Uterus (tissue), 3 donors: ENCODE measurements at regions not wholly inside any gene's neighbourhood (a gene's known extent, or its start where the extent isn't known, plus 50 kb on each side); places are given as distances from the start of the nearest gene placed in this dataset.

Source experiments
- DNase-seq, 2 donors: peaks; one replicate each; pipeline ENCODE4 v3.0.0-alpha.2; 2019 to 2020
- H3K27ac ChIP-seq, 2 donors: fragments of 200-600 bp; sonication (generic); 1 replicate in 1 of 2; 2 replicates in 1 of 2; pipeline ENCODE4 v1.5.1; 2016 to 2018
- H3K27me3 ChIP-seq, 2 donors: fragments of 200-600 bp; sonication (generic); one replicate each; pipeline ENCODE4 v1.5.1; 2018 to 2019; ENCODE audit warnings: control low read depth in 1 of 2
- H3K36me3 ChIP-seq, 2 donors: fragments of 200-600 bp; sonication (generic); one replicate each; pipeline ENCODE4 v1.5.1; 2019; ENCODE audit warnings: control low read depth in 1 of 2
- H3K4me1 ChIP-seq, 2 donors: fragments of 200-600 bp; sonication (generic); one replicate each; pipeline ENCODE4 v1.5.1; 2018 to 2019; ENCODE audit warnings: control low read depth in 1 of 2
- H3K4me3 ChIP-seq, 2 donors: fragments of 200-600 bp; sonication (generic); 1 replicate in 1 of 2; 2 replicates in 1 of 2; pipeline ENCODE4 v1.5.1; 2018 to 2019; ENCODE audit warnings: mild to moderate bottlenecking in 1 of 2
- H3K9me3 ChIP-seq, 2 donors: fragments of 200-600 bp; sonication (generic); one replicate each; pipeline ENCODE4 v1.5.1; 2019; ENCODE audit warnings: control low read depth in 1 of 2
- POLR2A ChIP-seq, 2 donors: fragments of 450-650 bp; IDR thresholded peaks; one replicate each; pipeline ENCODE4 v1.6.1; 2016; ENCODE audit warnings: antibody characterized with exemption in 2 of 2, mild to moderate bottlenecking in 1 of 2, moderate library complexity in 1 of 2
- intact Hi-C: fragments of 100-400 bp; cut with DNase I; formaldehyde crosslinking; loops from one replicate; pipeline ENCODE4 v1.15.1; 2023; ENCODE audit warnings: low total_unique reads
- TF ChIP-seq, protein P1 (sequence below), 4 experiments: fragments of 200-600 bp in 2 of 4; fragments of 450-650 bp in 2 of 4; sonication (generic) in 2 of 4; IDR thresholded peaks; one replicate each; pipeline ENCODE4 v1.5.1; 2016 to 2019; ENCODE audit warnings: antibody characterized with exemption in 4 of 4, mild to moderate bottlenecking in 2 of 4, moderate library complexity in 1 of 4
- donor health status: DM: yes; HTN: yes; CAD: no.

DNA sequence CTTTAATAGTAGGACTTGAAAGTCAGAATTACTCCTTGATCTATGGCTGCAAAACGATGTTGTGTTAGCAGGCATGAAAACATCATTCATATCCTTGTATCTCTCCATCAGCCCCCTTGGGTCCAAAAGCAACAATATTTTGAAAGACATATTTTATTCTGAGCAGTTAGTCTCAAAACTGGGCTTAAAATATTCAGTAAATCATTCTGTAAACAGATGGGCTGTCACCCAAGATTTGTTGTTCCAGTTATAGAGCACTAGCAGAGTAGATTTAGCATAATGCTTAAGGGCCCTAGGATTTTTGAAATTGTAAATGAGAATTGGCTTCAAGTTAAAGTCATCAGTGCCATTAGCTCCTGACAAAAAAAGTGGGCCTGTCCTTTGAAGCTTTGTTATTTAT is 1565.6 kb downstream of the STIM2 start:
- intact Hi-C loops = no loop called here
- Histone ChIP-seq H3K27me3 (no peaks in the 10 kb centered on the region), H3K27ac (no peak overlapping the region), H3K4me1 (no peaks in the 10 kb centered on the region), H3K36me3 (no peaks in the 10 kb centered on the region), H3K4me3 (no peak overlapping the region), H3K9me3 (no peaks in the 10 kb centered on the region)
- TF ChIP-seq, protein P1, sequence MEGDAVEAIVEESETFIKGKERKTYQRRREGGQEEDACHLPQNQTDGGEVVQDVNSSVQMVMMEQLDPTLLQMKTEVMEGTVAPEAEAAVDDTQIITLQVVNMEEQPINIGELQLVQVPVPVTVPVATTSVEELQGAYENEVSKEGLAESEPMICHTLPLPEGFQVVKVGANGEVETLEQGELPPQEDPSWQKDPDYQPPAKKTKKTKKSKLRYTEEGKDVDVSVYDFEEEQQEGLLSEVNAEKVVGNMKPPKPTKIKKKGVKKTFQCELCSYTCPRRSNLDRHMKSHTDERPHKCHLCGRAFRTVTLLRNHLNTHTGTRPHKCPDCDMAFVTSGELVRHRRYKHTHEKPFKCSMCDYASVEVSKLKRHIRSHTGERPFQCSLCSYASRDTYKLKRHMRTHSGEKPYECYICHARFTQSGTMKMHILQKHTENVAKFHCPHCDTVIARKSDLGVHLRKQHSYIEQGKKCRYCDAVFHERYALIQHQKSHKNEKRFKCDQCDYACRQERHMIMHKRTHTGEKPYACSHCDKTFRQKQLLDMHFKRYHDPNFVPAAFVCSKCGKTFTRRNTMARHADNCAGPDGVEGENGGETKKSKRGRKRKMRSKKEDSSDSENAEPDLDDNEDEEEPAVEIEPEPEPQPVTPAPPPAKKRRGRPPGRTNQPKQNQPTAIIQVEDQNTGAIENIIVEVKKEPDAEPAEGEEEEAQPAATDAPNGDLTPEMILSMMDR (IDR thresholded peaks at IDR 0.05) = no peak
- TF ChIP-seq POLR2A (IDR thresholded peaks at IDR 0.05) = no peak
- no peak for DNase-seq

DNA sequence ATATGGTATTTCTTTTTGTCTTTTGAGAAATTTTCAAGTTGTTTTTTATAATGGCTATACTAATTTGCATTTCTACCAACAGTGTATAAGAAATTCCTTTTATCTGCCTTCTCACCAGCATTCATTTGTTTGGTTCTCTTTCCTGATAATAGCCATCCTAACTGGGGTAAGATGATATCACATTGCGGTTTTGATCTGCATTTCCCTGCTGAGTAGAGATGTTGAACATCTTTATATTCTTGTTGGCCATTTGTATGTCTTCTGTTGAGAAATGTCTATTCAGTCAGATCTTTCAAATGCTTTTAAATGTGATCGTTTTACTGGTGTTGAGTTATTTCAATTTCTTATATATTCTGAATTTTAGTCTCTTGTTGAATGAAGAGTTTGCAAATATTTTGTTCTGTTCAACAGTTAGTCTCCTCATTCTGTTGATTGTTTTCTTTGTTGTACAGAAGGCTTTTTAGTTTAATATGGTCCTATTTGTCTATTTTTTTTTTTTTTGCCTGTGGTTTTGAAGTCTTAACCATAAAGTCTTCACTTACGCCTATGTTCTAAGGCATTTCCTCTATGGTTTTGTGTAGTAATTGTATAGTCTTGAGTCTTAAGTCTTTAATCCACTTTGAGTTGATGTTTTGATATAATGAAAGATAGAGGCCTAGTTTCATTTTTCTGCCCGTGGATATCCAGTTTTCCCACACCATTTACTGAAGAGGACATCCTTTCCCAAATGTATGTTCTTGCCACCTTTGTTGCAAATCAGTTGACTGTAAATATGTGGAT is 1566.9 kb downstream of the STIM2 start:
- intact Hi-C loops = no loop called here
- Histone ChIP-seq H3K27me3 (no peaks in the 10 kb centered on the region), H3K27ac (no peak overlapping the region), H3K4me1 (no peaks in the 10 kb centered on the region), H3K4me3 (no peak overlapping the region), H3K9me3 (no peaks in the 10 kb centered on the region), H3K36me3 (no peaks in the 10 kb centered on the region)
- no peak for DNase-seq
- no peak for TF ChIP-seq POLR2A (IDR thresholded peaks at IDR 0.05)
- TF ChIP-seq, protein P1 (IDR thresholded peaks at IDR 0.05) = no peak

DNA sequence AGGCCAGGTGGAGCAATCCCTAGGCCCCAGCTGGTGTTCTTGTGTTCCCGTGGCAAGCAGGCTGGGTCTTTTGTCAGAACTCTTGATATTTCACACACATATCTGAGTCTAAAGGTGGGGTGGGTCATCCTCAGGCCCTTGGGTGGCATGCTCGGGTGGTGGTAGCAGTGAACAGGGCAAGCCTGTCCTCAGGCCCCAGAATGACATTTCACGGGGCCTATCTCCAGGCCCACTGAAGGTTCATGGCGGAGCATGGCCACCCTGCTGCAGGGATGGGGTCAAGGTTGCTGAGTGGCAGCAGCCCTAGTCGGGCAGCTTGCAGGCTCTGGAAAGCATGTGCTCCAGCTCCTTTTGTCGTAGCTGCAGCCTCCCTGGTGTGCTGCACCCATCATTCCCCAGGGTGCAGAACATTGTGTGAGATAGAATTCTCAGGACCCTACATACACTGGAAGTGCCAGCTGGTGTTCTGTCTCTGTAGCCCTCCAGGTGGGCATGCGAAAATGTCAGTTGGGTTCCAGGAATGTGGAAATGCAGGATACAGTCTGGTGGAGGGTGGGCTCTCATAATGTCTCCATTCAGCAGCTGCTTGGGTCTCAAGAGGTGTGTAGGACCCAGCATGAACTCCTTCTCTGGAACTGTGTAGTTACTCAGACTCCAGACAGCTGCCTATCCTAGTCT is 1571.8 kb downstream of the STIM2 start:
- no peak overlapping the region for H3K4me3 ChIP-seq
- intact Hi-C loops = no loop called here
- H3K9me3 ChIP-seq = no peaks in the 10 kb centered on the region
- H3K4me1 ChIP-seq = no peaks in the 10 kb centered on the region
- H3K36me3 ChIP-seq = no peaks in the 10 kb centered on the region
- H3K27ac ChIP-seq = no peak overlapping the region
- no peak for DNase-seq
- no peak for TF ChIP-seq POLR2A (IDR thresholded peaks at IDR 0.05)
- TF ChIP-seq, protein P1 (IDR thresholded peaks at IDR 0.05) = no peak
- no peaks in the 10 kb centered on the region for H3K27me3 ChIP-seq

DNA sequence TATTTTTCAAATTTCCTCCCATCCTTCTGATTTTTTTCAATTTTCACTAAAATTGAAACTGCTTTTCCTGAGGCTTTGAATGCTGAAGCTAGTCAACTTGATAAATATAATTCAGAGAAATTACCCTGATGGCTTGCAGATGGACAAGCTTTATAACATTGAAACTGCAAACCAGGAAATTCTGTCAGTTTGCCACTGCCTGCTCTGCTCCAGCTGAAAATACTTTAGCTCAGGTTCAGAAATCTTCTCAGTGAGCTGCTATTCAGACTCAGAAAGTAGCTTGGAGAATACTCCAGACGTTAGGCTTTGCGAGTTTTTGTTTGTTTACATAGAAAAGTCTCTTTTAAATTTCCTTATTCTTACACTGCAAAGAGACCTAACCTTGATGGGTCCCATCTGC is 1574.7 kb downstream of the STIM2 start:
- no peak overlapping the region for H3K27ac ChIP-seq
- intact Hi-C loops = no loop called here

More for the DNA sequence above, 1574.7 kb downstream of the STIM2 start:
- no peak for DNase-seq
- H3K9me3 ChIP-seq = no peaks in the 10 kb centered on the region
- H3K36me3 ChIP-seq = no peaks in the 10 kb centered on the region
- no peaks in the 10 kb centered on the region for H3K4me1 ChIP-seq
- no peak overlapping the region for H3K4me3 ChIP-seq
- no peaks in the 10 kb centered on the region for H3K27me3 ChIP-seq
- no peak for TF ChIP-seq POLR2A (IDR thresholded peaks at IDR 0.05)
- TF ChIP-seq, protein P1 (IDR thresholded peaks at IDR 0.05) = no peak
